Spleen (tissue), 7 donors: ENCODE measurements at regions not wholly inside any gene's neighbourhood (a gene's known extent, or its start where the extent isn't known, plus 50 kb on each side); places are given as distances from the start of the nearest gene placed in this dataset.

Experiments
- POLR2A ChIP-seq, 3 donors: fragments of 450-650 bp; IDR thresholded peaks; one replicate each; pipeline ENCODE4 v1.5.1; 2017; ENCODE audit warnings: antibody characterized with exemption in 3 of 3, mild to moderate bottlenecking in 1 of 3
- TF ChIP-seq, protein P1 (sequence below), 11 experiments: fragments of 200-600 bp in 7 of 11; fragments of 450-650 bp in 4 of 11; sonication (generic) in 4 of 11; IDR thresholded peaks in 8 of 11; conservative IDR thresholded peaks in 3 of 11; 1 replicate in 7 of 11; 2 replicates in 4 of 11; pipeline versions ENCODE4 v1.4.0 to v1.8.0; 2016 to 2021; ENCODE audit warnings: antibody characterized with exemption in 11 of 11, inconsistent platforms in 4 of 11, mild to moderate bottlenecking in 1 of 11
- donor health status: DM: no; HTN: no; CAD: no; lungs with moderate emphysema.
- donor health status: DM: no; HTN: no; CAD: no.
- donor health status: DM: no; HTN: no; CAD: no.

DNA sequence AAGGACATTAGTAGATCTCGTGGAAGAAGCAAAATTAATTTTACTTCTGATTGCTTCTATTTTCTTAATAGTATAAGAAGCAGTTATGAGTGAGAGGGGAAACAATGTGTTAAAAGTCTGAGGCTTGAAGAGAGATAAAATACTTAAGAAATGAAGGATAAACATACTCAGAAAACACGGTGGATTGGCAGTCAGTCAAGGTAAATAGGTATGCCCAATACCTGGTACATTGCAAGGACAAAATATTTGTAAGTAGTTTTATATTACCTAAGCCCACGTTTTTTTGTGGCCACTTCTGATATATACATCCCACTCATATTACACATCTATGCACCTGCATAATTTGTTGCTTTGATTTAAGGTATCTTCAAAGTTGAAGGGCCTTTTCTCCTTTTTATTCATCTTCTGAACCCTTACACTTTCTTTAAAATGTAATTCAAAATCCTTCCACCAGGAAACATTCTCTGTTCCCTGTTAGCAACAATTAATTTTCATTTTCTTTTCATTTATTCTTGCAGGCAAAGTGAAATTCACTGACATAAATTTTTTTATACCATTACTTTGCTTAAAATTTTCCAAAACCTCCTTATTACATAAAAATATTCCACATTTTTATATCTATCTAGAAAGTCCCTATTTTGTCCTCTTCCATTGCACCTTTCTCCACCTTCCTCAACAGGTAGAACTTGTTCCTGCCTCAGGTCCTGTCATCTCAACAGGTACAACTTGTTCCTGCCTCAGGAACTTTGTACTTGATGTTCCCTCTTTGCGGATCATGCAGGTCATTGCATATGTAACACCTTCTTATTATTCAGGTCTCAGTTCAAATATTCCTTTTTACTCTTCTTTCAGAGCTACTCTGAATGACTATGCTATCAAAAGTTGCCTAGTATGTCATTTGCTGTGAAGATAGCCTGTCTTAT is 755.7 kb upstream of the ALCAM start:
- TF ChIP-seq, protein P1, sequence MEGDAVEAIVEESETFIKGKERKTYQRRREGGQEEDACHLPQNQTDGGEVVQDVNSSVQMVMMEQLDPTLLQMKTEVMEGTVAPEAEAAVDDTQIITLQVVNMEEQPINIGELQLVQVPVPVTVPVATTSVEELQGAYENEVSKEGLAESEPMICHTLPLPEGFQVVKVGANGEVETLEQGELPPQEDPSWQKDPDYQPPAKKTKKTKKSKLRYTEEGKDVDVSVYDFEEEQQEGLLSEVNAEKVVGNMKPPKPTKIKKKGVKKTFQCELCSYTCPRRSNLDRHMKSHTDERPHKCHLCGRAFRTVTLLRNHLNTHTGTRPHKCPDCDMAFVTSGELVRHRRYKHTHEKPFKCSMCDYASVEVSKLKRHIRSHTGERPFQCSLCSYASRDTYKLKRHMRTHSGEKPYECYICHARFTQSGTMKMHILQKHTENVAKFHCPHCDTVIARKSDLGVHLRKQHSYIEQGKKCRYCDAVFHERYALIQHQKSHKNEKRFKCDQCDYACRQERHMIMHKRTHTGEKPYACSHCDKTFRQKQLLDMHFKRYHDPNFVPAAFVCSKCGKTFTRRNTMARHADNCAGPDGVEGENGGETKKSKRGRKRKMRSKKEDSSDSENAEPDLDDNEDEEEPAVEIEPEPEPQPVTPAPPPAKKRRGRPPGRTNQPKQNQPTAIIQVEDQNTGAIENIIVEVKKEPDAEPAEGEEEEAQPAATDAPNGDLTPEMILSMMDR (IDR thresholded peaks at IDR 0.05 in 8 of 11, conservative IDR thresholded peaks at IDR 0.05 in 3 of 11), result no peak
- TF ChIP-seq POLR2A (IDR thresholded peaks at IDR 0.05), result no peak
